Liver (tissue), 3 donors: ENCODE measurements at regions not wholly inside any gene's neighbourhood (a gene's known extent, or its start where the extent isn't known, plus 50 kb on each side); places are given as distances from the start of the nearest gene placed in this dataset.

Source experiments
- ATF3 ChIP-seq: IDR thresholded peaks from 2 replicates; pipeline ENCODE4 v1.6.1; 2016; ENCODE audit warnings: antibody characterized with exemption
- CTCF ChIP-seq: fragments of 150-350 bp; IDR thresholded peaks from 2 replicates; pipeline ENCODE4 v1.5.1; 2017; ENCODE audit warnings: improper control_type of control experiment, low read depth, low read length; ENCODE audit not compliant: missing input control
- EGR1 ChIP-seq, 2 donors: IDR thresholded peaks; 2 replicates each; pipeline ENCODE4 v1.6.1; 2016 to 2018; ENCODE audit warnings: antibody characterized with exemption in 2 of 2, low read depth in 2 of 2
- GABPA ChIP-seq, 2 donors: IDR thresholded peaks in 1 of 2; conservative IDR thresholded peaks in 1 of 2; 2 replicates each; pipeline ENCODE4 v1.6.1; 2016; ENCODE audit warnings: antibody characterized with exemption in 2 of 2, mild to moderate bottlenecking in 1 of 2, moderate library complexity in 1 of 2
- HNF4A ChIP-seq, 2 donors: conservative IDR thresholded peaks; 2 replicates each; pipeline ENCODE4 v1.6.1; 2016; ENCODE audit warnings: antibody characterized with exemption in 2 of 2, mild to moderate bottlenecking in 2 of 2
- HNF4G ChIP-seq: IDR thresholded peaks from 2 replicates; pipeline ENCODE4 v1.6.1; 2016; ENCODE audit warnings: antibody characterized with exemption
- JUND ChIP-seq, 2 donors: IDR thresholded peaks; 2 replicates each; pipeline ENCODE4 v1.6.1; 2016; ENCODE audit warnings: antibody characterized with exemption in 2 of 2
- MAX ChIP-seq: IDR thresholded peaks from 2 replicates; pipeline ENCODE4 v1.6.1; 2016; ENCODE audit warnings: antibody characterized with exemption
- RAD21 ChIP-seq, 2 donors: IDR thresholded peaks; 2 replicates each; pipeline ENCODE4 v1.6.1; 2016; ENCODE audit warnings: antibody characterized with exemption in 2 of 2, mild to moderate bottlenecking in 2 of 2
- REST ChIP-seq: IDR thresholded peaks from 2 replicates; pipeline ENCODE4 v1.6.1; 2016; ENCODE audit warnings: antibody characterized with exemption, mild to moderate bottlenecking
- SP1 ChIP-seq: IDR thresholded peaks from 2 replicates; pipeline ENCODE4 v1.6.1; 2018; ENCODE audit warnings: antibody characterized with exemption, mild to moderate bottlenecking
- TAF1 ChIP-seq: conservative IDR thresholded peaks from 2 replicates; pipeline ENCODE4 v1.6.1; 2016; ENCODE audit warnings: antibody characterized with exemption, mild to moderate bottlenecking
- YY1 ChIP-seq: IDR thresholded peaks from 2 replicates; pipeline ENCODE4 v1.6.1; 2016; ENCODE audit warnings: antibody characterized with exemption, mild to moderate bottlenecking
- donor health status: healthy.
- donor health status: healthy.

- TF ChIP-seq GABPA (IDR thresholded peaks at IDR 0.05 in 1 of 2, conservative IDR thresholded peaks at IDR 0.05 in 1 of 2) (no peak), CTCF (no peak), TAF1 (no peak), MAX (no peak), SP1 (no peak), HNF4G (no peak), HNF4A (conservative IDR thresholded peaks at IDR 0.05) (peak; percentile 50 to 68), JUND (IDR thresholded peaks at IDR 0.05) (no peak), RAD21 (IDR thresholded peaks at IDR 0.05) (no peak), YY1 (no peak), EGR1 (IDR thresholded peaks at IDR 0.05; ENCODE audit: low read depth in 2 of 2) (no peak), ATF3 (peak; percentile 36), REST (no peak)
Measured at GRCh38 chr15:81858136-81858535, 187.7 kb downstream of the MEX3B start.
